ENCODE measurements at regions not wholly inside any gene's neighbourhood (a gene's known extent, or its start where the extent isn't known, plus 50 kb on each side); places are given as distances from the start of the nearest gene placed in this dataset.

- no peak for DNase-seq
Measured at GRCh38 chr14:34007902-34008301, 57.0 kb upstream of the EGLN3 start.

- no peak for DNase-seq
Measured at GRCh38 chr14:34005901-34006300, 55.0 kb upstream of the EGLN3 start.

GRCh38 chr14:34004881-34005280 lies 54.0 kb upstream of the EGLN3 start:
- no peak for DNase-seq

GRCh38 chr14:34003691-34004090 lies 52.8 kb upstream of the EGLN3 start:
- no peak for DNase-seq

- DNase-seq = no peak
Measured at GRCh38 chr14:34003082-34003668, 52.3 kb upstream of the EGLN3 start.
